SHP77 (cell line): ENCODE measurements at regions not wholly inside any gene's neighbourhood (a gene's known extent, or its start where the extent isn't known, plus 50 kb on each side); places are given as distances from the start of the nearest gene placed in this dataset.

Experiments
- DNase-seq, 2 experiments: peaks; one replicate each; lab custom pipeline; 2025; lab: John Stamatoyannopoulos, UW

DNA sequence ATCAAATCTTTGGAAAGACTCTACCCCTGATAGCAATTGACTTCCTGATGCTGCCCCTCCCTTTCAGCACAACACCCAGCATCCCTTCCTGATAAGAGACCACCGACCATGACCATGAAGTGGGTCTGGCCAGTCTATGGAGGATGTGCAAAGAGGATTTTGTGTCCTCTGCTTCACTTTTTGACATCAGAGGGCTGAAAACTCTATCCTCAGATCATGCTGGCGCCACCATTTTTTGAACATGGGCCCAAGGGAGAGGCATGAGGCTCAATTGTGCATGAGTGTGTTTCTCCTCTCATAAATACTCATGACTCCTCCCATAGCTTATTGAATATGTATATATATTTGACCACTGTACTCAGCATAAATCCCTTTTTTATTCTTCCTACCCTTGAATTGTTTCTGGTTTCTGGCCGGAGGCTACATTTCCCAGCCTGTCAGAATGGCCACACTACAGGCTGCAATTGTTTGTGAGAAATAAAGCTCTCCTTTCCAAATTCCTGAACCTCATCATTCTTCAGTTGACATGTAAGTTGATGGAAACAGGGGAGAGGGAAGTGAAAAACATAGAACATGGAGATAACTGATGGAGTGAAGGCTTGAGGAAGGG is 314.1 kb downstream of the MYCN start:
- no peak for DNase-seq

- DNase-seq, result no peak
Measured at GRCh38 chr2:16253291-16253690, 312.9 kb downstream of the MYCN start.

GRCh38 chr2:16252891-16253290 is 312.5 kb downstream of the MYCN start:
- DNase-seq, result no peak

- no peak for DNase-seq
Measured at GRCh38 chr2:16252251-16252650, 311.9 kb downstream of the MYCN start.

DNA sequence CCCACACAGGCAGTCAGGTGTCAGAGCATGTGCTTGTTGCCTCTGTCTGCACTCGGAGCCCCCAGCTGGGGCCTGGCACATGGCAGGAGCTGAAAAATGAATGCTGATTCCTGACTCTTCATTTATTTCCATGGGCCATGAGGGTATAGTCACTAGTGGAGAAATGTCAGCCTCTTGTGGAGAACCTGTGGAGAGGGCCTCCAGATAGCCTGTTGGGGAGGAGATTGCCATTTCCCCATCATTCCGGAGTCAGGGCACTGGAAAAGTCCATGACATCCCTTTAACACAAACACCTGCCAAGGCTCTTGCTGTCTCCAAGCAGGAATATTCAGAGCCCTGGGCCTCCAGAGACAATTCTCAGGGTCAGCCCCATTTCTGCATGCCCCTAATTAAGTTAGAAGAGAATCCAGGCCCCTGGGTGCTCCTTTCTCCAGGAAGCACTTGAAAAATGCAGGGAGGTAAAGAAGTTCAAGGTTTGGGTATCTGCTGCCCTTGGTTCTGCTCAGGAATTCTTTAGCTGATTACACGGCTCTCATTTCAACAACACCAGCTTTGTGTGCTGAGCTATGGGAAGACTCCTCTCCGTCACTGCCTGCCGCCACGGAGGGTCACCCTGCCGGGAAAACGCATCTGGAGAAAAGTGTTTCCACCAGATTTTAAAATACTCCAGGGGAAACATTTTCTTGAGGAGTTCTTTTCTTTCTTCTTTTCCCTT is 311.3 kb downstream of the MYCN start:
- no peak for DNase-seq

- DNase-seq, result no peak
Measured at GRCh38 chr2:16250886-16251285, 310.5 kb downstream of the MYCN start.

- no peak for DNase-seq
Measured at GRCh38 chr2:16250466-16250865, 310.1 kb downstream of the MYCN start.

DNA sequence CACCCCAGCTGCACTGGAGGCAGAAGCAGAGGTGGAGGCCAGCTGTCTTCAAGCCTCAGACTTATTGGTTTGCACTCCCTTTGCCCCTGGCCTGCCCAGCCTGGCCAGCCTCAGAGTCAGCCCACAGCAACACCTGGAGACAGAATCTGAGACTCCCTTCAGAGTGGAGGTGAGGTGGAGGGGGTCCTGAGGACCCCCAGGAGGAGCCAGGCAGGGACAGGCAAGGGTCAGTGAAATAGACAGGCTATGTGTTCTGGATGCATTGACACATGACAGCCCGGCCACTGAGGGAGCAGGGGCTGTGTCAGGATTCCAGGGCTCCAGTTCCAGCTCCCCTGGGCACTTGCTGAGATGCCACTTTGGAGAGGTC is 309.7 kb downstream of the MYCN start:
- no peak for DNase-seq

DNA sequence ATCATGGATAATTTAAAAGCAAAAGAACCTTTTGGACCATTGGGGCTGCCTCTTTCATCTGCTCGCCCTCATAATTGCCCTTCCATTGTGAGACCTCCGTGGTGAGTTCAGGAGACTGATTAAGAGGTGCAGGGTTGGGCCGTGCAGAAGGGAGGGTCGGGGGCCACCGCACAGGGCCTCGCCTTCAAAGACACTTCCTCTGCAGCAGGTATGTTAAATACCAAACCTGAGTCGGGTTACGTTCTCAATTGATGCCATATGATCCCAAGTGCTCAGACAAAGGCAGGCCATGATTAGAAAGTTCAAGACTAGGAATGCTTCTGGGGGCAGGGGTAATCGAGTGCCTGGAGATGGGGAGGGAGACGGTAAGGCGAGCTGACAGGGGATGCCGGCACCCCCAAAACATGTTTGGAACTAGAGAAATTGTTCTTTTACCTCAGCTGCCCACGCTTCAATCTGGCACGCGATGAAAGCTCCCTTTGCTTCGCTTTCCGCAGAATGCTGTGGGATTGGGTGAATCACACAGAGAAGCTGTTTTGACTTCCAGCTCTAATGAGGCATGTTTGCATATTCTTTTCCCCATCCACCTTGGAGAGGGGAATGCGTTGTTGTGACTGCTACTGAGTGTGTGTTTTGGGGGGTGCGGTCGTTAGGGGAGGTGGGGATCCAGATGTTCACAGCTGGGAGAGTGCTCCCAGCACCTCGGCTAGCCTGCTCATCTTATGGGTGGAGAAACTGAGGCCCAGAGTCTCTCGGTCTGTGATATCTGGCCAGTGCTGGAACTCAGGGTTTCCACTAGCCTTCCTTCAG is 309.1 kb downstream of the MYCN start:
- DNase-seq, result no peak

- DNase-seq, result no peak
Measured at GRCh38 chr2:16248571-16249105, 308.3 kb downstream of the MYCN start.

- DNase-seq, result no peak
Measured at GRCh38 chr2:16247326-16248122, 307.2 kb downstream of the MYCN start.

DNA sequence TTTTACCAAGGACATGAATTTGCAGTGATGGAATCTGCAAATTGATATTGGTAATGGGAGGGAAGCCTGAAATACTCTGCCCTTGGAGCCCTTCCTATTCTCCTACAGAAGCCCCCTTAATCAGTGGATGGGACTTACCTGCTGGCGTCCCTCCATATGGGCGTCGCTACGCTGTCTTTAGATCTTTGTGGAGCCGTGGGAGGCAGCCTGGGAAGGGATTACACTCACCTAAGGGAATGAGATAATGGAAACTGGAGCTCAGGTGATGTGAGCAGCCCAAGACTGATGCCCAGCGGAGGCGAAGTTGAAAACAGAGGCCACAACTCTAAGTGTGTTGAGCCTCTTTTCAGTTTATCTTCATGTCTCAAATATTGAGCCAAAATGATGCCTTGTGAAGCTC is 306.6 kb downstream of the MYCN start:
- no peak for DNase-seq

- no peak for DNase-seq
Measured at GRCh38 chr2:16246281-16246850, 306.0 kb downstream of the MYCN start.

DNA sequence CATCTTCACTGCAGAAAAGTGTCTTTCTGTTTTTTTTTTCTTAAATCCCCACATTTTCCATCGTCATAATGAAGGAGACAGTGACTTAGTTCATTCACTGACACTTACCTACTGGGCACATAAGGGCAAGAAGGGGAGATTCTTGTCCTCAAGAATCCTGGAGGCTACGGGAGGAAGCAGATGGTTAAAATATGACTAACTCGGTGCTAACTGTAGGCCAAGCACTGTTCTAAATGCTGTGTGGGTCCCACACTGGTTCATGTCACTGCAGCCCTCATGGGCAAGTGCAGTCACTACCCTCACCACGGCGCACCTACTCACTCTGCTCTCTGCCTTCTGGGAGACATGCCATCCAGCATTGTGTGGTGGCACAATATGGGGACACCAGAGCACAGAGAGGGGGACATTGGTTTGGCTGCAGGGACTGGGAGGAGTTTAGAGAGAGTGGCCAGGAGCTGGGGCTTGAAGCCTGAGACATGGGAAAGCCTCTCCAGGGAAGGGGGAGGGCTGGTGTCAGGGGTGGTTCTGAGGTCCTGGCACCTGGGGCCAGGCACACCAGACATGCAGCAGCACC is 305.2 kb downstream of the MYCN start:
- no peak for DNase-seq

GRCh38 chr2:16244966-16245320 is 304.6 kb downstream of the MYCN start:
- DNase-seq, result no peak

- no peak for DNase-seq
Measured at GRCh38 chr2:16244153-16244965, 304.0 kb downstream of the MYCN start.

DNA sequence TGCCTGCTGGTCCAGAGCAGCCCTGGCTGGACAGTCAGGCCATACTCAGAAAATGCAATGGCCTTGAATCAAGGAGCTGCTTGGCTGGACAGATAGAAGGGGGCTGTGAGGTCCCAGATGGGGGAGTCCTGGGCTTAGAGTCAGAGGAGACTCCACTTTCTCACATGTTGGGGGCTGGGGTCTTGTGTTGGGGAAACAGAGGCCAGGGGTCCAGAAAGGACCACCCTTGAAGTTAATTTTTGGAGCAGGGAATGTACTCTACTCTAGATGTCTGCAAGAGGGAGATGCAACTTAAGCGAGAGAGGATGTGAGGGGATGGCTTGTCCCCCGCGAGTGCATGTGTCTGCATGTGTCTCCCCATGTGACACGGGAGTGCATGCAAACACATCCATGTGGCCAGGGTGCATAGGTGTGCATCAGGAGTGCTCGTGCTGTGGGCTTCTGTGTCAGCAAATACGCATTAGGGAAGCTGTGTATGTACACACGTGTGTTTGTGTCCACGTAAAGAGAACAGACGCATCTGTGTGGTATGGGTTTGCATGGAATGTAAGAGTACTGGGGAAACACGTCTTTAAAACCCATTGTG is 303.2 kb downstream of the MYCN start:
- no peak for DNase-seq

- DNase-seq, result no peak
Measured at GRCh38 chr2:16242906-16243305, 302.6 kb downstream of the MYCN start.

- no peak for DNase-seq
Measured at GRCh38 chr2:16241166-16242160, 301.1 kb downstream of the MYCN start.
